Nephron progenitor cell (in vitro differentiated cells): ENCODE measurements at regions not wholly inside any gene's neighbourhood (a gene's known extent, or its start where the extent isn't known, plus 50 kb on each side); places are given as distances from the start of the nearest gene placed in this dataset.

Source experiments
- DNase-seq: peaks from one replicate; pipeline ENCODE4 v3.0.0; 2021
- H3K27ac Mint-ChIP-seq: 2 replicates; pipeline ENCODE4 v1.8.0; 2021; ENCODE audit warnings: mild to moderate bottlenecking, moderate library complexity, mixed read lengths
- H3K27me3 Mint-ChIP-seq: 2 replicates; pipeline ENCODE4 v1.8.0; 2021; ENCODE audit warnings: mild to moderate bottlenecking, low read depth, mixed read lengths; ENCODE audit not compliant: poor library complexity
- H3K36me3 Mint-ChIP-seq: 2 replicates; pipeline ENCODE4 v1.8.0; 2021; ENCODE audit warnings: low read depth, mixed read lengths
- H3K4me1 Mint-ChIP-seq: 2 replicates; pipeline ENCODE4 v1.8.0; 2021; ENCODE audit warnings: mixed read lengths
- H3K4me3 Mint-ChIP-seq: 2 replicates; pipeline ENCODE4 v1.8.0; 2021; ENCODE audit warnings: mild to moderate bottlenecking, moderate library complexity, mixed read lengths
- H3K9me3 Mint-ChIP-seq: 2 replicates; pipeline ENCODE4 v1.8.0; 2021; ENCODE audit warnings: mild to moderate bottlenecking, moderate library complexity, mixed read lengths
- CTCF ChIP-seq: fragments of 200-600 bp; sonication (generic); IDR thresholded peaks from 2 replicates; pipeline ENCODE4 v1.5.0; 2021; ENCODE audit warnings: antibody characterized with exemption

DNA sequence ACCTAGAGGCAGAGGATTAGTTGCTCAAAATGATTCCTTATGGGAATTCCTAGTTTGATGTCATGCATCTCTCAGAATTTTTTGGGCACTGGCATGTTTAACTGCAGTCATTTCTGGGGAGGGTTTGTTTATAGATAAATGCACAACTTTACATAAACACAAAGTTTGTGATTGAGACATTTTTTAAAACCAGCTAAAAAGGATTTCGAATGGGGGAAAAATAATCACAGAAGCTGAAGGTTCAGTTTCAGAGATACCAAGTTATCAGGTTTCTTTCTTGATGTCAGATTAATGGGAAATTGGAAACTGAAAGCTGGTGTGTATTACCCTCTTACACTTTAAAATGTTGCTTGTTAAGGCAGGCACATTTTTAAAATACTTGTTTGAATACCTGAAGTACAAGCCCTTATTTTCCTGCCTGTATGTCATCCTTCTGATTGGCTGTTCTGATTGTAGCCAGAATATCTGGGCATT is 72.1 kb downstream of the DISP1 start:
- H3K27ac Mint-ChIP-seq, result peak overlapping the region; percentile 73
- H3K9me3 Mint-ChIP-seq, result no peaks in the 10 kb centered on the region
- no peak overlapping the region for H3K4me3 Mint-ChIP-seq
- no peak for DNase-seq
- H3K4me1 Mint-ChIP-seq, result peaks cover 12% of the 10 kb centered on the region
- TF ChIP-seq CTCF, result no peak
- peaks cover 10% of the 10 kb centered on the region for H3K36me3 Mint-ChIP-seq
- H3K27me3 Mint-ChIP-seq, result no peaks in the 10 kb centered on the region

GRCh38 chr1:222889440-222889839 is 74.6 kb downstream of the DISP1 start:
- DNase-seq, result no peak
- Mint-ChIP-seq H3K36me3 (peaks cover 24% of the 10 kb centered on the region), H3K4me1 (peaks cover 12% of the 10 kb centered on the region), H3K27me3 (no peaks in the 10 kb centered on the region), H3K9me3 (no peaks in the 10 kb centered on the region), H3K4me3 (no peak overlapping the region), H3K27ac (no peak overlapping the region)
- no peak for TF ChIP-seq CTCF

DNA sequence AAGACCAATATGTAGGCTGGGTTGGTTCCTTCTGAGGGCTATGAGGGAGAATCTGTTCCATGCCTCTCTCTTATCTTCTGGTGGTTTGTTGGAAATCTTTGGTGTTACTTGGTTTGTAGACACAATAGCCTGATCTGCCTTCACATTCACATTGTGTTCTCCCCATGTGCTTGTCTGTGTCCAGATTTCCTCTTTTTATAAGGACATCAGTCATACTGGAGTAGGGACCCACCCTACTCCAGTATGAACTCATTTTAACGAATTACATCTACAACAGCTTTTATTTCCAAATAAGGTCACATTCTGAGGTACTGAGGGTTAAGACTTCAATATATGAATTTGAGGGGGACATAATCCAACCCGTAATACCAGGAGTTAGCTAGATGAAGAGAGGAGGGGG is 75.9 kb downstream of the DISP1 start:
- no peaks in the 10 kb centered on the region for H3K9me3 Mint-ChIP-seq
- no peaks in the 10 kb centered on the region for H3K27me3 Mint-ChIP-seq
- H3K4me1 Mint-ChIP-seq, result peaks cover 12% of the 10 kb centered on the region
- no peak for DNase-seq
- TF ChIP-seq CTCF, result no peak
- no peak overlapping the region for H3K4me3 Mint-ChIP-seq
- no peak overlapping the region for H3K27ac Mint-ChIP-seq
- H3K36me3 Mint-ChIP-seq, result peaks cover 16% of the 10 kb centered on the region

GRCh38 chr1:222891578-222891977 is 76.7 kb downstream of the DISP1 start:
- TF ChIP-seq CTCF, result no peak
- Mint-ChIP-seq H3K27ac (no peak overlapping the region), H3K4me1 (peaks cover 9% of the 10 kb centered on the region), H3K4me3 (no peak overlapping the region), H3K27me3 (no peaks in the 10 kb centered on the region), H3K36me3 (peaks cover 14% of the 10 kb centered on the region), H3K9me3 (no peaks in the 10 kb centered on the region)
- DNase-seq, result no peak

GRCh38 chr1:222892137-222892769 is 77.4 kb downstream of the DISP1 start:
- no peak overlapping the region for H3K4me3 Mint-ChIP-seq
- TF ChIP-seq CTCF, result no peak
- H3K36me3 Mint-ChIP-seq, result peaks cover 14% of the 10 kb centered on the region
- H3K27ac Mint-ChIP-seq, result no peak overlapping the region
- no peaks in the 10 kb centered on the region for H3K9me3 Mint-ChIP-seq
- peaks cover 5% of the 10 kb centered on the region for H3K4me1 Mint-ChIP-seq
- no peaks in the 10 kb centered on the region for H3K27me3 Mint-ChIP-seq
- no peak for DNase-seq

DNA sequence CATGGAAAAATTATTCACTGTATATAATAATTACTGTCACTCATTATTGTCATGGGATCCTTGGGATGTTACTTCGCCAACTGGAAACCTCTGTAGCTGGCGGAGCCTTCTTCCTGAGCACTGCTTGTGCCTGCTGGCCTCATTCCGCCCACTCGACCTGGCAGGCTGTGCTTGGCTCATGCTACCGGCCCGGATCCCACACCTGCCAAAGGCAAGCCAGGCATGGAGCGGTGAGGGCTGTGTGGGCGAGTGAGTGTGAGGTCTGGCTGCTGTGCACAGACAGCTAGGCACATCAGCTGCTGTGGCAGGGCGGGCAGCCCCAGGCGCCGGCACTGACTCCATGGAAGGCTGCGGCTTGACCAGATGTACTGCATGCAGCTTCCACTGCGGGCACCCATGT is 78.4 kb downstream of the DISP1 start:
- Mint-ChIP-seq H3K4me3 (no peak overlapping the region), H3K9me3 (no peaks in the 10 kb centered on the region), H3K36me3 (peaks cover 14% of the 10 kb centered on the region), H3K27ac (no peak overlapping the region), H3K27me3 (no peaks in the 10 kb centered on the region), H3K4me1 (peaks cover 5% of the 10 kb centered on the region)
- no peak for DNase-seq
- no peak for TF ChIP-seq CTCF
